ENCODE measurements at regions not wholly inside any gene's neighbourhood (a gene's known extent, or its start where the extent isn't known, plus 50 kb on each side); places are given as distances from the start of the nearest gene placed in this dataset.

GRCh38 chr7:108669958-108670357 is 100.3 kb downstream of the DNAJB9 start:
- TF ChIP-seq CTCF (IDR thresholded peaks at IDR 0.05; ENCODE audit: low read length), result no peak
- TF ChIP-seq EZH2 (IDR thresholded peaks at IDR 0.05; ENCODE audit: borderline replicate concordance, low read length), result no peak
